GM19468 (cell line): ENCODE measurements at regions not wholly inside any gene's neighbourhood (a gene's known extent, or its start where the extent isn't known, plus 50 kb on each side); places are given as distances from the start of the nearest gene placed in this dataset.

Experiments
- ATAC-seq: cut with Tn5 transposase; IDR thresholded peaks from one replicate; pipeline ENCODE4 v1.9.1; 2021; ENCODE audit warnings: mild to moderate bottlenecking, moderate library complexity, moderate number of reproducible peaks; ENCODE audit not compliant: unreplicated experiment; ENCODE audit errors: extremely low read depth

DNA sequence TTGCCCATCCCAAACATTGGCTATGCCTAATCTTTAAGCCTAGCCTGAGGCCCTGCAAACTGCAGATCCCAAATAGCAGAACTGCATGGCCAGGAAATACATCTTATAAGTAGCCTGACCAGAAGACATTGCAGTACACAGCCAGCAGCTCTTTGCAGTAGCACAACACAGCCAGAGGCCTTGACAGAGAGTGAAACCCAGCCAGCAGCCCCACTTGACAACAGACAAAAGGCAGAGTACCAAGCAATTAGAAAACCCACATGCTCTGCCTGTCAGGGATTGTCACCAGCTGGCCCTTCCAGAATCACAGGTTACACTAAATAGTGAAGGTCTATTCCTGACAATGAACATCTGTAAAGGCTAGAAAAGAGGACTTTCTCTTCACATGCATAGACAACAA, 242.8 kb upstream of the TMEM72 start:
- no peak for ATAC-seq

DNA sequence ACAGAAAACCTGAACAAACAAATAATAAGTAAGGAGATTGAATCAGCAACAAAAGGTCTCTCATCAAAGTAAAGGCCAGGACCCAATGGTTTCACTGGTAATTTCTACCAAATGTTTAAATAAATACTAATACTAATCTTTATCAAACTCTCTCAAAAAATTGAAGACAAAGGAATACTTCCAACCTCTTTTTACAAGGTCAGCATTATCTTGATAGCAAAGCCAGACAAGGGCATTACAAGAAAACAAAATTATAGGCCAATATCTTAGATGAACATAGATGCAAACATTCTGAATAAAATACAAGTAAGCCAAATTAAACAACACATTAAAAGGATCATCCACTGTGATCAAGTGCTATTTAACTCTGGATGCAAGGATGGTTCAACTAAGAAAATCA, 239.8 kb upstream of the TMEM72 start:
- no peak for ATAC-seq

DNA sequence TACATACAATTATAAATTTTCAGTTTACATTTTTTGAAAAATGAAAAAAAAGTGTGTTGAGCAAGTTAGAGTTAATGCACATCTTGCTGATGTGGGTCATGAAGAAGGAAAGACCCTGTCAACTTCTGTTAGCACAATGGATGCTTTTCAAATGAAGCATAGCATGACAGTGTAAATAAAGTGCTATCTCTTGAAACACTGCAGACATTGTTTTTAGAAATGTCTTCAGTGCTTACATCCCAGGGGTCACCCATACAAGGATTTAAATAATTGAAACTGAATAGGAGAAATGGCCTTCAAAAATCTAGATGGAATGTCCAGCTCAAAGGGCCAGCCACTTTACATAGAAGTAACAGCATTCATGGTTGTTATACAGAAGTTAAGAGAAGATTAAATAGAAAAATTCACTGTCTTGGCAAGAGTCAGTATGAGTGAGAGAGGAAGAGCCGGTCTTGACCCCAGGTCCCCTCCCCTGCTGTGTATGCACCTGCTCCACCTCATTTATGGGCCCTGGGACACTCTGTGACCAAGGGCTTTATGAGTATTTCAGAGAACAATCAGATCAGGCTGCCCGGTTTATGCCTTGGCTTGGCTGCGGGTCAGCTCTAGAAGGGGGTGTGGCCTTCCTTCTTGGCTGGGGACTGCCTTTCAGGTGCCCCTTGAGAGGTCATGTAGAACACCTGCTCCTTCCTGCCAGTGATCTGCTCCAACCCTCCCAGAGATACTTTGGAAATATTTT, 237.7 kb upstream of the TMEM72 start:
- ATAC-seq, result no peak

DNA sequence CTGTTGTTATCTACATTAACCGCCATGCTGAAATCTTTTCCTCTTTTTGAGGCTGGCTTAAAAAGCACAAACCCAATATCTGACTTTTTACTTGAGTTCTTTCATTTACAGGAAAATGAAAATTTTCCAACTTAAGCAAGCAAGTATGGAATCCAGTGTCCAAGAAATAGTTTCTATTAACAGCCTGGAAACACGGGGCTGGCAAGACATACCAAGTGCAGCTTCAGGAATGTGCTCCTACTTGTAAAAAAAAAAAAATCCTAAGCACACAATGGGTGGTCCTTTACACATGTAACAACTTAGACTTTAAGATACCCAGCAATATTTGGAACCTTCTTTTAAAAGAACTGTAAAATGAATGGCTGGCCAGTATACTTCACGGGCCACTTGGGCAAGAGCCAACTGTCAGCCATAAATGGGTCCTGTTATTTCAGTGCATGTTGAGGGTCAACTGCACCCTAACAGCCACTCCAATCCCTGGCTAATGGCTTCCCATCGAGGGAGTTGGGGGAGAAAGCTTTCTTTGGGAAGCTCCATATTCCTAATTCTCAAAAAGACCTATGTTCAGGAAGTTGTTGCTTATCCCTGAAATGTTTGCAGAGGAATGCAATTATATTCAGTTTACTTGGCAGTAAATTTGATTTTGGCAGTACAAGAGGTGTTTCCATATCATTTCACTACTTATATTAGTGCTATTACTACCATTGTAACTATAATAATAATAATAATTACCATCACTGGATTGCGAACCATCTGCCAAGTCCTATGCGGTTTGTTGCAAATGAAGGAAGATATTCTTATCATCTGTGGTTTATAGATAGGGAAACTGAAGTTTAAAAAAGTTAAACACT, 236.4 kb upstream of the TMEM72 start:
- ATAC-seq, result no peak

DNA sequence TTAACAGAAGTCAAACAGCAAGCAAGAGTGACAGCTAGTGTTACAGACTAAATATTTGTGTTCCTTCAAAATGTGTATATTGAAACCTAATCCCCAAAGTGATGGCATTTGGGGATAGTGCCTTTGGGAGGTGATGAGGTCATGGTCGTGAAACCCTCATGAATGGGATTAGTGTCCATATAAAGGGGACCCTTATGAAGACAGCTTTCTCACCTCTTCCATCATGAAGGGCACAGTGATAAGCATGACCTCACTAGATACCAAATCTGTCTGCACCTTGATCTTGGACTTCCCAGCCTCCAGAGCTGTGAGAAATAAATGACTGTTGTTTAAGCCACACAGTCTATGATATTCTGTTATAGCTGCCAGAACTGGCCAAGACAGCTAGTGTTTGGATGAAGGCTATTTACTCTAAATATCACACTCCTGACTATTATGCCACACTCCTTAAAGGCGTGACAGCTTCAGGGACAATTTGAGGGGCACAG, 235.7 kb upstream of the TMEM72 start:
- ATAC-seq, result no peak

DNA sequence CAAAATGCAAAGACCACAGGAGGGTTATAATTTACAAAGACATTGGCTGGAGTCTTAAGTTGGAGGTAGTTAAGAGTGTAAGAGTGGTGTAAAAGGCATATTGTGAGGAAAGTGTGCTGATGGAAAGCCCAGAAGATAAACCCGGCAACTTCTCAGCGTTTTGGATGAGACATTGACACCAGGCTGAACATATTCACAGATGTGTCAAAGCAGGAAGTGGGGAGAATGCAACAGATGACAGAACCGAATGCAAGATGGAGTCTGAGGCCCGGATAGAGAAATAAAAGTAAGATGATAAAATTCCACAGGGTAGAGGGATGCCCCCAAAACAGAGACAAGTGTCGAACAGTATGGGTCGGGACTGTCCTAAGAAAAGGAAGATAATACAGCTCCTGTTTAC, 230.4 kb upstream of the TMEM72 start:
- ATAC-seq, result no peak

DNA sequence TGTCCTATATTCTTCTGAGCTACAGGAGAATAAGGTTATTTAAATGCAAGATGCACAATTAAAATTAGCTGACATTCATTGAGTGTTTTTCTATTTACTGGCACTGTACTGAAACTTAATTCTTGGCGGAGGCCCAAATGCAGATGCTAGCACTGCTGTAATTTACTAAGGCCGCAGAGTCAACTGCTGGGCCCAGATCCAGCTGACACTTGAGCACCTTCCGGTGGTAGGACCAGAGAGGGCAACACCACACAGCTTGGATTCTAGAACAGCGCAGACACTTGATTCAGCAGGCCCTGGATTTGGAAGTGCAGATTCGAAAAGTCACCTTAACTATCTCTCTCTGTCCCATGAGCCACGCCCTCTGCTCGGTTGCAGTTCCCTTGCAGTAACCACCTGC, 228.6 kb upstream of the TMEM72 start:
- no peak for ATAC-seq

DNA sequence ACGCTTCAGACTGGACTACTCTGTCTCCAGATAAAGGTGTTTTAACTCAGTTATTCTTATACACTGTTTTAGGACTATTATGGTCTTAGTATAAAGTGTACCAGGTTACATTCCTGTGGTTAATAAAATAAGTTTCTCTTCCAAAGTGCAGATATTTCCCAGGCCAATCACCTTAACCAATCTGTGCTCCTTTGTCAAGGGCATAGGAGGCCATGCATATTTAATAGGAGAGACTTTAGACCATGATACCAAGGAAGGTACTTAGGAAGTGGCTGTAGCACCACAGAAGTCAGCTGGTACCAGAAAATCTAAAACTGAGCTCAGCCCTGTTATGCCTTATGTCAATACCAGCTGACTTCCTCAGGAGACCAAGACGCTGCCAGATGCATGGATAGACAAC, 226.5 kb upstream of the TMEM72 start:
- no peak for ATAC-seq

DNA sequence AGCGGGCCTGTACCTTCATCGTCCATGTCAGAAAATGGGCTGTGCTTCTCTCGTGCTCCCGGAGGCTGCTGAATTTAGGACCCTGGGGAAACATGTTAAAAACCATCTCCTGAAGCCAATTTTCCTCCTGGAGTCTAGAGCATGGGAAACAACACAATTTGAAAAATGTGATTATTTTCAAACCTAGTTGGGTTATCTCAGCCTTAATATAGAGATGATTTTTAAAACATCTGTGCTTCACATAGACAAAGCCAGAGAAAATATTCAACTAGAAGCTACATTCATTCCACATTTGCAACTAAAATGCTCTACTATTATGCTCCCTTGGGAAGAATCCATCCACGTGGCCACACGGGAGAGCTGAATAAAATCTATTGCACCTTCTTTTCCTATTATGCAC, 225.9 kb upstream of the TMEM72 start:
- no peak for ATAC-seq

DNA sequence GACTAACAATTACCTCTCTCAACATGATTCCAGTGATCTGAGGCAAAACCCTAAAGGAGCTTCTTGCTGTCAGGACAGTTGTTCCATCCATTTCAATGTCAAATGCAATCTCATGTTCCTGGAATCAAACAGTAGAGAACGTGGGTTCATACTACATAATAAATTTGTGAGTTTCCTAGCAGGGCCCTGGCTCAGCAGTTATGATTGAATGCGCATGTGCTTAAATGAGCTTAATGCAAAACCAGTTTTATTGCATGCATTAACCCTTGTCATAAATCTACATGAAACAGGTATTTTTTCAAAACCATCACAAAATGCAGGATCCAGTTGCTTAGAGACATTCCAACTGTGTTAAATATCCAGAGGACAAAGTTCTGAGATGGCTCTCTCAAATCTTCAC, 225.4 kb upstream of the TMEM72 start:
- no peak for ATAC-seq

DNA sequence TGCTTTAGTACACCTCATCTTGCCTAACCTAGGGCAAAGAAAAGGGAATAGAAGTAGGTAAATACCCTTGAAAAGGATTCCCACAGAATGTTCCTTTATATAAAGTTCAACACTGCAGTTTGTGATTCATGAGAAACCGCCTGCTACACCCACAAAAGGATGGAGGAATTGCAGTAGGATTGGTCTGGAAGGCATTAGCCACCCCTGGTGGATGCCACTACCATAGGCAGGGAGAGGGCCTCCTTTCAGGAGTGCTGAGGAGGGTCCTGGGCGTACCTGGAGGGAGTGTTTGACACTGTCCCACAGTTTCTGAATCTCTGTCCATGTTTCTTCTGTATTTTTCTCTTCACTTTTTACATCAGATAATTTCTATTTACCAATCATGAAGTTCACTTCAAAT, 221.8 kb upstream of the TMEM72 start:
- no peak for ATAC-seq

DNA sequence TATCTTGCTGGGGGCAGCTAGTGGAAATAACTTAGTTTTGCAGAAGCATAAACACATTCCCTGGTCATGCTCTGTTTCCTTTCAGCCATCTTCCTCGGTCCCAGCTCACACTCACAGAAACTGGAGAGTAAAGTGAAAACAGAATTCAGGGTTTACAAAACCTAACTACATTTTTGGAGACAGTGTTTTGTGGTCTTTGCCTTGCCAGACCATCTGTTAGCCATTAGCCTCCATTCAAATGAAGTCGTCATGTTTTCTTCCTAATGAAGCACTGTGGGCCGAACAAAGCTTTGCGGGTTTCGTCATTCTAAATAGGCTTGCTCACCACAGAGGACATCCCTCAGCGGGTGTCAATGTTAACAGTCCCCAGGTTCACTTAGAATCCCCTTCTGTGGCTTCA, 214.6 kb upstream of the TMEM72 start:
- no peak for ATAC-seq

DNA sequence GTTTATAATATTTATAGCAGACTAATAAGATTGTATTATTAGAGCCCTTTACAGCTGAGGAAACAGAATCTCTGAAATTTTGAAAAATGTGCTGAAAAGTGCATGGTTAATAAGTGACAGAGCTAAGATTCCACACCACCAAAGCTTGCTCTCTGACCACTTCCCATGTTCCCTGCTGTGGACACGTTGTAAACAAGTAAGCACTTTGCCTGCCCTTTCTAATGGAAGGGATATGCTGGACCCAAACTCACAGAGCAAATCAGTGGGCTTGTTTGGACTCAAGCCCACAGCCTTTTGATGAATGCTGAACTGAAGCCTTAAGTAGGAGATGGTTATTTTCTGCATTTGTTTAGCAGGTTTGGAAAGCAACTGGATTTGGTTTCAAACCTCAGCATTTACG, 214.0 kb upstream of the TMEM72 start:
- ATAC-seq, result no peak

DNA sequence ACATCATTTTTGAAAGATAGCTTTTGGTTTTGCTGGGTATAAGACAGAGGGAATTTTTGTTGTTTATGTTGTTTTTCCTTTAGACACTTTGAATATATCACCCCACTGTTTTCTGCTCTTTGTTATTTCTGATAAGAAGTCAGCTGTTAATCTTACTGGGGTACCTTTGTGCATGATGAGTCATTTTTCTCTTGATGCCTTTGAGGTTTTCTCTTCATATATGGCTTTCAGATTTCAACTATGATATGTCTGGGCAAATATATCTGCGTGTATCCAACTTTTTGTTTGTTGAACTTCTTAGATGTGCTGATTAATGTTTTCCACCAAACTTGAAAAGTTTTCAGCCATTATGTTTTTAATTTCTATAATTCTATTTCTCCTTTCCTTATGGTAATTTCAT, 208.6 kb upstream of the TMEM72 start:
- no peak for ATAC-seq

DNA sequence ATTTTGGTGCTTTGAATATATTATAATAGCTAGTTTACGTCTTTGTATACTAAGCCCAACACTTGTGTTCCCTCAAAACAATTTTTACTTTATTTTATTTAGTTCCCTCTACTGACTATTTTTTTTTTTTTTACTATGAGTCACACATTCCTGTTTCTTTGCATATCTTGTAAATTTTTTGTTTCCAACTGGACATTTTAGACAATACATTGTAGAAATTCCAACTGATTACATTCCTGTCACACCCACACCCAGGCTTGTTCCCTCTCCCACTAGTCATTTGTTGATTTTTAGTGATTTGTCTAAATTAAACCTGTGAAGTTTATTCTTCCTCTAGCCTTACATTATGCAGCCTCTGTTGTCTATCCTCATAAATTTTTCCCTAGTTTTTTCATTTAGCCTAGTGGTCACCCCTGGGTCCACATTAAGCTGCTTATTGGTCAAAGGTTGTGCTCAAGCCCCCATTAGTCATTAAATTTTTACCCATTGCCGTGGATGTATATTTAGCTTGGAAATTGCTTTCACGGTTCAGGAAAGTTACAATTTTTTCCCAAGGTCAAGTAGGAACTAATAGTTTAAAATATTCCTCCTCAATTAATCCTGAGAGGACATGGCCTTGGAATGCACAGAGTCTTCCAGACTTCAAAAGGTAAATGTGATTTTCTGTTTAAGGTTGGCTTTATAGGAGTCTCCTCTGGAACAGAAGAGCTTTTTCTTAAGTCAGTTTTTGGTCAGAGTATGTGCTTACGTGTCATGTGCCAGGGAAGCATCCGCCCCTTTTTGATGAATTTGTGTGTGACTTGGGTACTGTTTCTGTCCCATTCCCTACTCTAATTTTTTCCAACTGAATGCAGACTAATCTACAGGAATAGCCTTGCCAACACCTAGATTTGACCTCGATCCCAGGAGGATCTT, 207.6 kb upstream of the TMEM72 start:
- no peak for ATAC-seq

DNA sequence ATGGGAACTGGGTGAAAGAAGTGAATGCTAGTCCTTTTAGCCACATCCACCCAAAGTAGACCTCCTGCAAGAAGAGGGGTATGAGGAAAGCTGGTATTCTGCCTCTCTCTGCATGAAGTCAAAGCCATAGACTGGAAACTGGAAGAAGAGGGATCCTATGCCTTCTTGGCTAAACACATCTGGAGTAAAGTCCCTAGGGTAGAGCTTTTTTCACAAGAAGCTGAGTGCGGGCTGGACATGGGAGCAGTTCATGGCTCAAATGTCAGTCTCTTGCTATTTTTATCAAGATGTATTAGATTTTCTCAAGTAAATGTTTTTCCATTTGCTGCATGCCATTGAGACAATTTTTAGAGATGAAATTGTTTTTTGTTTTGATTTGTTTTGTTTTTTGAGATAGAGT, 206.5 kb upstream of the TMEM72 start:
- ATAC-seq, result no peak

DNA sequence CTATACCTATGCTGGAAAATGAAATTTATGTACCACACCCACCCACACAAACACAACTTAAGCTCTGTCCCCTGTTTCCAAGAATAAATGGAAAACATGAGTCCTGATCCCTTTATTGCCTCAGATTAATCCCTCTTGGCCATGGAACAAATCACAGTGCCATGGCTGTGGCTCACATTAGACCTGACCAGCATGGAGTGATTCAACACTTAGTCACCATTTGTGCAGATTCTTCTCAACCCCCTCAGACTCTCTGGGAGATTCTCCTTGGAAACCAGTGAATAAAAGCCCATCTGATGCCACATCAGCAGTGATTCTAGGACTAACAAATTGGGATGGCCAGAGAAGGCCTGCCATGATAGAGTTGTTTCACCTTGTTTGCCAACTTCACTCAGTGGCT, 204.4 kb upstream of the TMEM72 start:
- ATAC-seq, result no peak

DNA sequence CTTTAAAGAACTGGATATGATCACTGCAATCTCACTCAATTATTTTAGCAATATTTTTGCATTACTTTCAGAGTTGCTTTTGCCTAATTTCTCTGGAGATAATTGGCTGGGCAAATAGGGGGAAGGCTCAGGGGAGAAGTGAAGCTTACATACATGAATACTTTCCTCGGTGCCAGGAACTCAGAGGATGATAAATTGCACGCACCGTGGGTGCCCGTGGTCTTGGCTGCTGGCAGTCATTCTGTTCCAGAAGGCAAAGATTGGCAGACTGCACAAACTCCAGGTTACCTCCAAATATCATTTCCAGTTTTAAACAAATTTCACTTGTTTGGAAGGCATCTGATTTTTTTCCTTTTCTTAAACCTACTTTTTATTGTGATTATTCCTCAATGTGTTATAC, 197.8 kb upstream of the TMEM72 start:
- ATAC-seq, result no peak

DNA sequence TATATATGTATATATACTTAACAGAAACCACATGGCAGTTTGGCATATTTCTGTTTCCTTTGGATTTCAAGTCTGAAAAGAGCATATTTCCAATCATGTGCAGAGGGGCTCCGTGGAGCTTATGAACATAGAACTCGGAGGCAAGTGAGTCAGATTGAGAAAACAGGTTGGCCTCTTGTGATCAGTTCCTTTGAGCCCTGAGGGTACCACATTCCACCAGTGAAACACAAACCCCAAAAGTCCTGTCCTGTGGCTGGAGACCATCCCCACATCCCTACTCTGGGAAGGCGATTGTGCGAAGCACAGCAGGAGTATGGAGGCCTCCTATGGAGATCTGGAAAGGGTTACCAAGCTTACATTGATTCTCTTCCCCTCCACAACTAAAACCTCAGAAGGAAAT, 196.7 kb upstream of the TMEM72 start:
- ATAC-seq, result no peak

DNA sequence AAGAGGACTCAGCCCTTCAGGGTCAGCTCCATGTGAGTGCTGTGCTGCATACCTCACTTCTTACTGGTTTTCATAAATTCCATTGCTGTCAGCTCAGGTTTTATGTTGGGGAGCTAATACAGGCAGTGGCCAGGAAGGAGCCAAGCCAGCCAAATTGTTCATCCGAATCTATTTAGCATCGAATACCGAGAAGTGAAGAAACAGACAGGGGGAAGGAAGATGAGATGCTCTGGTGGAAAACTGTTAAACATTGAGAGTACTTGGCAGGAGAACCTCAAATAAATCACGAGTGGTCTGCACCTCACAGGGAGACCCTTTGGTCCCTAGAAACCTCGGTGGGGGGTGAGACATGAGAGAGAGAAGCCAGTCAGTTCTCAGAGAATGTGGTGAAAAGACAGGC, 196.0 kb upstream of the TMEM72 start:
- ATAC-seq, result no peak
